GM23338 (cell line): ENCODE measurements at regions not wholly inside any gene's neighbourhood (a gene's known extent, or its start where the extent isn't known, plus 50 kb on each side); places are given as distances from the start of the nearest gene placed in this dataset.

Experiments used
- ATAC-seq: fragments of 200-7000 bp; cut with Tn5 transposase; 3 replicates; pipeline ENCODE4 v1.9.1; 2020
- DNase-seq: peaks from one replicate; pipeline ENCODE4 v3.0.0-alpha.2; 2015; ENCODE audit warnings: low spot score
- H2AFZ ChIP-seq: fragments of 200-600 bp; sonication (generic); 2 replicates; pipeline ENCODE4 v1.8.0; 2016; ENCODE audit warnings: antibody characterized with exemption, mild to moderate bottlenecking, moderate library complexity
- H3F3A ChIP-seq: fragments of 200-600 bp; sonication (generic); replicated peaks from 2 replicates; pipeline ENCODE4 v1.8.0; 2017; ENCODE audit warnings: antibody characterized with exemption, mixed run types, low read depth
- H3K27ac ChIP-seq: fragments of 200-600 bp; sonication (generic); 2 replicates; pipeline ENCODE4 v1.6.1; 2016; ENCODE audit warnings: low read depth
- H3K27me3 ChIP-seq: fragments of 200-600 bp; sonication (generic); 2 replicates; pipeline ENCODE4 v1.8.0; 2016; ENCODE audit warnings: mild to moderate bottlenecking, mixed run types, moderate library complexity; ENCODE audit not compliant: insufficient read depth
- H3K36me3 ChIP-seq: fragments of 200-600 bp; sonication (generic); 2 replicates; pipeline ENCODE4 v1.8.0; 2016; ENCODE audit warnings: mild to moderate bottlenecking; ENCODE audit not compliant: insufficient read depth
- H3K4me1 ChIP-seq: fragments of 200-600 bp; sonication (generic); 2 replicates; pipeline ENCODE4 v1.8.0; 2016; ENCODE audit warnings: mild to moderate bottlenecking, moderate library complexity; ENCODE audit not compliant: insufficient read depth
- H3K4me2 ChIP-seq: fragments of 200-600 bp; sonication (generic); 2 replicates; pipeline ENCODE4 v1.7.1; 2017; ENCODE audit warnings: mixed run types
- H3K4me3 ChIP-seq: fragments of 200-600 bp; sonication (generic); 2 replicates; pipeline ENCODE4 v1.6.1; 2016; ENCODE audit warnings: mixed run types
- H3K79me2 ChIP-seq: fragments of 200-600 bp; sonication (generic); replicated peaks from 2 replicates; pipeline ENCODE4 v1.8.0; 2017; ENCODE audit warnings: mild to moderate bottlenecking; ENCODE audit not compliant: insufficient read depth
- H3K9me2 ChIP-seq: fragments of 200-600 bp; sonication (generic); 2 replicates; pipeline ENCODE4 v1.8.0; 2017; ENCODE audit not compliant: insufficient read depth
- H4K20me1 ChIP-seq: fragments of 200-600 bp; sonication (generic); replicated peaks from 2 replicates; pipeline ENCODE4 v1.8.0; 2017; ENCODE audit warnings: mild to moderate bottlenecking; ENCODE audit not compliant: insufficient read depth
- H3K27ac Mint-ChIP-seq: 2 replicates; pipeline ENCODE4 v1.8.0; 2020; ENCODE audit warnings: inconsistent platforms, mild to moderate bottlenecking, moderate library complexity, mixed read lengths
- H3K27me3 Mint-ChIP-seq: 3 replicates; pipeline ENCODE4 v1.8.0; 2022; ENCODE audit warnings: low read depth, mild to moderate bottlenecking, moderate library complexity, mixed read lengths, inconsistent platforms; ENCODE audit not compliant: insufficient read depth, poor library complexity
- H3K36me3 Mint-ChIP-seq: 3 replicates; pipeline ENCODE4 v1.8.0; 2021; ENCODE audit warnings: low read depth, mild to moderate bottlenecking, inconsistent platforms, moderate library complexity, mixed read lengths
- H3K4me1 Mint-ChIP-seq: 3 replicates; pipeline ENCODE4 v1.8.0; 2020; ENCODE audit warnings: mild to moderate bottlenecking, inconsistent platforms, mixed read lengths
- H3K4me3 Mint-ChIP-seq: 3 replicates; pipeline ENCODE4 v1.8.0; 2021; ENCODE audit warnings: moderate library complexity, mild to moderate bottlenecking, inconsistent platforms, mixed read lengths
- H3K9me3 Mint-ChIP-seq: 3 replicates; pipeline ENCODE4 v1.8.0; 2020; ENCODE audit warnings: moderate library complexity, mild to moderate bottlenecking, inconsistent platforms, mixed read lengths
- CREB1 ChIP-seq: fragments of 250-450 bp; sonication (Bioruptor Pico); IDR thresholded peaks from 2 replicates; pipeline ENCODE4 v1.5.0; 2020; ENCODE audit warnings: low read depth, mild to moderate bottlenecking, moderate library complexity
- ETS1 ChIP-seq: IDR thresholded peaks from 2 replicates; pipeline ENCODE4 v1.6.1; 2016; ENCODE audit warnings: antibody characterized with exemption
- EZH2 ChIP-seq: fragments of 200-600 bp; sonication (generic); IDR thresholded peaks from one replicate; pipeline ENCODE4 v1.8.0; 2017; ENCODE audit warnings: antibody characterized with exemption, mild to moderate bottlenecking, low read depth; ENCODE audit not compliant: unreplicated experiment
- EZH2phosphoT487 ChIP-seq: fragments of 200-600 bp; sonication (generic); IDR thresholded peaks from one replicate; pipeline ENCODE4 v1.8.1; 2018; ENCODE audit warnings: antibody characterized with exemption; ENCODE audit not compliant: unreplicated experiment
- JUNB ChIP-seq: IDR thresholded peaks from one replicate; pipeline ENCODE4 v1.6.1; 2016; ENCODE audit warnings: antibody characterized with exemption; ENCODE audit not compliant: unreplicated experiment
- NANOG ChIP-seq: IDR thresholded peaks from 2 replicates; pipeline ENCODE4 v1.6.1; 2016; ENCODE audit warnings: antibody characterized with exemption, borderline replicate concordance
- POLR2AphosphoS5 ChIP-seq: IDR thresholded peaks from 2 replicates; pipeline ENCODE4 v1.6.1; 2016; ENCODE audit warnings: antibody characterized with exemption, low read depth
- REST ChIP-seq: IDR thresholded peaks from one replicate; pipeline ENCODE4 v1.6.1; 2018; ENCODE audit warnings: antibody characterized with exemption; ENCODE audit not compliant: unreplicated experiment
- STAT1 ChIP-seq: IDR thresholded peaks from one replicate; pipeline ENCODE4 v1.6.1; 2016; ENCODE audit warnings: antibody characterized with exemption; ENCODE audit not compliant: unreplicated experiment
- ZNF114 ChIP-seq: fragments of 250-450 bp; sonication (Bioruptor Pico); IDR thresholded peaks from 2 replicates; pipeline ENCODE4 v1.5.0; 2020; ENCODE audit warnings: mild to moderate bottlenecking, moderate library complexity
- ZNF331 ChIP-seq: fragments of 250-450 bp; sonication (Bioruptor Pico); IDR thresholded peaks from 2 replicates; pipeline ENCODE4 v1.5.0; 2020; ENCODE audit warnings: low read depth, mild to moderate bottlenecking, moderate library complexity
- TF ChIP-seq, protein P1 (sequence below): fragments of 250-450 bp; sonication (Bioruptor Pico); IDR thresholded peaks from 2 replicates; pipeline ENCODE4 v1.5.0; 2020; ENCODE audit warnings: mild to moderate bottlenecking, moderate library complexity
- TF ChIP-seq, protein P2 (sequence below), 2 experiments: fragments of 200-600 bp in 1 of 2; sonication (generic) in 1 of 2; conservative IDR thresholded peaks; 2 replicates each; pipeline versions ENCODE4 v1.5.1 to v1.6.1; 2016 to 2017; ENCODE audit warnings: antibody characterized with exemption in 2 of 2, low read depth in 2 of 2, mild to moderate bottlenecking in 2 of 2, moderate library complexity in 1 of 2

DNA sequence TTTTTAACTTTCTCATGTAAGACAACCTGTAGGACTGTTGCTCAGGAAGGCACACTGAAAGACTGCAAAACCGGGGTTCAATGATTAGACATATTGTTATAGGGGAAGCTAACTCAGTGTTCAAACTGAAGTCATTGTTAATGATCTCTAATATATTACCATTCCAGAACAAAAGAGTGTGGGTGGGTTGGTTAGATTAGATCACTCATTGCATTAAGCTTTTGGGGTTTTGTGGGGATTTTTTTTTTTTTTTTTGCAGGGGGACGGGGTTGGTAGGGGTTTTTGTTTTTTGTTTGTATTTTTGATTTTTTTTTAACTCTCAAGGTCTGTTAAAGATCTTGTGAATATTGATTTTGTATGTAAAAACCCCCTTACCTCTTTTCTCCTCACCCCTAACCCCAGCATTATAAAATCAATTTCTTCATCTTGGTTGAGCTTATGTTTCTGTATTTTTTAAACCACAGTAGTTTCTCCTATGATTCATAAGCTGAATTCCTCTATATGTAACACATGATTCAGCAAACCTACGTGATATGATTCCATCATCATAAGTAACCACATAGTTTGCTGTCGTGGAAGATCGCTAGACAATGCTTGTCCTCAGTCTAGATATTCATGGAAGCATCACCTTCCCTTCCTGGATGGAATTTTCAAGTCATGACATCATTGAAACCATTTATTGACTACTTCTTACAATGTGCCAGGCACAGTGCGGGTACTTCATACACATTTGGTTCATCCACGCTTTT, 544.1 kb upstream of the MDFIC2 start:
- Histone ChIP-seq H3F3A (no peaks in the 10 kb centered on the region), H3K27me3 (no peaks in the 10 kb centered on the region), H3K79me2 (no peaks in the 10 kb centered on the region), H3K4me1 (peaks cover 37% of the 10 kb centered on the region), H3K9me2 (peaks cover 8% of the 10 kb centered on the region), H3K27ac (no peak overlapping the region), H3K36me3 (no peaks in the 10 kb centered on the region), H2AFZ (no peak overlapping the region), H3K4me3 (no peak overlapping the region), H4K20me1 (no peaks in the 10 kb centered on the region), H3K4me2 (no peak overlapping the region)
- ATAC-seq = no peak
- no peaks in the 10 kb centered on the region for H3K27me3 Mint-ChIP-seq
- TF ChIP-seq STAT1 = no peak
- TF ChIP-seq NANOG = no peak
- no peak for TF ChIP-seq ZNF331 (CRISPR knock-in tag)
- no peak for TF ChIP-seq JUNB
- no peak for TF ChIP-seq EZH2
- no peak for TF ChIP-seq REST
- TF ChIP-seq, protein P1, sequence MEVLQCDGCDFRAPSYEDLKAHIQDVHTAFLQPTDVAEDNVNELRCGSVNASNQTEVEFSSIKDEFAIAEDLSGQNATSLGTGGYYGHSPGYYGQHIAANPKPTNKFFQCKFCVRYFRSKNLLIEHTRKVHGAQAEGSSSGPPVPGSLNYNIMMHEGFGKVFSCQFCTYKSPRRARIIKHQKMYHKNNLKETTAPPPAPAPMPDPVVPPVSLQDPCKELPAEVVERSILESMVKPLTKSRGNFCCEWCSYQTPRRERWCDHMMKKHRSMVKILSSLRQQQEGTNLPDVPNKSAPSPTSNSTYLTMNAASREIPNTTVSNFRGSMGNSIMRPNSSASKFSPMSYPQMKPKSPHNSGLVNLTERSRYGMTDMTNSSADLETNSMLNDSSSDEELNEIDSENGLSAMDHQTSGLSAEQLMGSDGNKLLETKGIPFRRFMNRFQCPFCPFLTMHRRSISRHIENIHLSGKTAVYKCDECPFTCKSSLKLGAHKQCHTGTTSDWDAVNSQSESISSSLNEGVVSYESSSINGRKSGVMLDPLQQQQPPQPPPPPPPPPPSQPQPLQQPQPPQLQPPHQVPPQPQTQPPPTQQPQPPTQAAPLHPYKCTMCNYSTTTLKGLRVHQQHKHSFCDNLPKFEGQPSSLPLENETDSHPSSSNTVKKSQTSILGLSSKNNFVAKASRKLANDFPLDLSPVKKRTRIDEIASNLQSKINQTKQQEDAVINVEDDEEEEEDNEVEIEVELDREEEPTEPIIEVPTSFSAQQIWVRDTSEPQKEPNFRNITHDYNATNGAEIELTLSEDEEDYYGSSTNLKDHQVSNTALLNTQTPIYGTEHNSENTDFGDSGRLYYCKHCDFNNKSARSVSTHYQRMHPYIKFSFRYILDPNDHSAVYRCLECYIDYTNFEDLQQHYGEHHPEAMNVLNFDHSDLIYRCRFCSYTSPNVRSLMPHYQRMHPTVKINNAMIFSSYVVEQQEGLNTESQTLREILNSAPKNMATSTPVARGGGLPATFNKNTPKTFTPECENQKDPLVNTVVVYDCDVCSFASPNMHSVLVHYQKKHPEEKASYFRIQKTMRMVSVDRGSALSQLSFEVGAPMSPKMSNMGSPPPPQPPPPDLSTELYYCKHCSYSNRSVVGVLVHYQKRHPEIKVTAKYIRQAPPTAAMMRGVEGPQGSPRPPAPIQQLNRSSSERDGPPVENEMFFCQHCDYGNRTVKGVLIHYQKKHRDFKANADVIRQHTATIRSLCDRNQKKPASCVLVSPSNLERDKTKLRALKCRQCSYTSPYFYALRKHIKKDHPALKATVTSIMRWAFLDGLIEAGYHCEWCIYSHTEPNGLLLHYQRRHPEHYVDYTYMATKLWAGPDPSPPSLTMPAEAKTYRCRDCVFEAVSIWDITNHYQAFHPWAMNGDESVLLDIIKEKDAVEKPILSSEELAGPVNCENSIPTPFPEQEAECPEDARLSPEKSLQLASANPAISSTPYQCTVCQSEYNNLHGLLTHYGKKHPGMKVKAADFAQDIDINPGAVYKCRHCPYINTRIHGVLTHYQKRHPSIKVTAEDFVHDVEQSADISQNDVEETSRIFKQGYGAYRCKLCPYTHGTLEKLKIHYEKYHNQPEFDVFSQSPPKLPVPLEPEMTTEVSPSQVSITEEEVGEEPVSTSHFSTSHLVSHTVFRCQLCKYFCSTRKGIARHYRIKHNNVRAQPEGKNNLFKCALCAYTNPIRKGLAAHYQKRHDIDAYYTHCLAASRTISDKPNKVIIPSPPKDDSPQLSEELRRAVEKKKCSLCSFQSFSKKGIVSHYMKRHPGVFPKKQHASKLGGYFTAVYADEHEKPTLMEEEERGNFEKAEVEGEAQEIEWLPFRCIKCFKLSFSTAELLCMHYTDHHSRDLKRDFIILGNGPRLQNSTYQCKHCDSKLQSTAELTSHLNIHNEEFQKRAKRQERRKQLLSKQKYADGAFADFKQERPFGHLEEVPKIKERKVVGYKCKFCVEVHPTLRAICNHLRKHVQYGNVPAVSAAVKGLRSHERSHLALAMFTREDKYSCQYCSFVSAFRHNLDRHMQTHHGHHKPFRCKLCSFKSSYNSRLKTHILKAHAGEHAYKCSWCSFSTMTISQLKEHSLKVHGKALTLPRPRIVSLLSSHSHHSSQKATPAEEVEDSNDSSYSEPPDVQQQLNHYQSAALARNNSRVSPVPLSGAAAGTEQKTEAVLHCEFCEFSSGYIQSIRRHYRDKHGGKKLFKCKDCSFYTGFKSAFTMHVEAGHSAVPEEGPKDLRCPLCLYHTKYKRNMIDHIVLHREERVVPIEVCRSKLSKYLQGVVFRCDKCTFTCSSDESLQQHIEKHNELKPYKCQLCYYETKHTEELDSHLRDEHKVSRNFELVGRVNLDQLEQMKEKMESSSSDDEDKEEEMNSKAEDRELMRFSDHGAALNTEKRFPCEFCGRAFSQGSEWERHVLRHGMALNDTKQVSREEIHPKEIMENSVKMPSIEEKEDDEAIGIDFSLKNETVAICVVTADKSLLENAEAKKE = no peak
- no peak for TF ChIP-seq POLR2AphosphoS5
- no peak for TF ChIP-seq CREB1 (CRISPR knock-in tag)
- TF ChIP-seq ETS1 = no peak
- no peak for TF ChIP-seq ZNF114 (CRISPR knock-in tag)
- no peak for TF ChIP-seq EZH2phosphoT487
- TF ChIP-seq, protein P2, sequence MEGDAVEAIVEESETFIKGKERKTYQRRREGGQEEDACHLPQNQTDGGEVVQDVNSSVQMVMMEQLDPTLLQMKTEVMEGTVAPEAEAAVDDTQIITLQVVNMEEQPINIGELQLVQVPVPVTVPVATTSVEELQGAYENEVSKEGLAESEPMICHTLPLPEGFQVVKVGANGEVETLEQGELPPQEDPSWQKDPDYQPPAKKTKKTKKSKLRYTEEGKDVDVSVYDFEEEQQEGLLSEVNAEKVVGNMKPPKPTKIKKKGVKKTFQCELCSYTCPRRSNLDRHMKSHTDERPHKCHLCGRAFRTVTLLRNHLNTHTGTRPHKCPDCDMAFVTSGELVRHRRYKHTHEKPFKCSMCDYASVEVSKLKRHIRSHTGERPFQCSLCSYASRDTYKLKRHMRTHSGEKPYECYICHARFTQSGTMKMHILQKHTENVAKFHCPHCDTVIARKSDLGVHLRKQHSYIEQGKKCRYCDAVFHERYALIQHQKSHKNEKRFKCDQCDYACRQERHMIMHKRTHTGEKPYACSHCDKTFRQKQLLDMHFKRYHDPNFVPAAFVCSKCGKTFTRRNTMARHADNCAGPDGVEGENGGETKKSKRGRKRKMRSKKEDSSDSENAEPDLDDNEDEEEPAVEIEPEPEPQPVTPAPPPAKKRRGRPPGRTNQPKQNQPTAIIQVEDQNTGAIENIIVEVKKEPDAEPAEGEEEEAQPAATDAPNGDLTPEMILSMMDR (conservative IDR thresholded peaks at IDR 0.05; ENCODE audit: low read depth in 2 of 2) = no peak
- H3K27ac Mint-ChIP-seq = peak overlapping the region; percentile 5; the same call in 1 of the 2 replicates
- H3K4me3 Mint-ChIP-seq = no peak overlapping the region
- peaks cover 54% of the 10 kb centered on the region for H3K4me1 Mint-ChIP-seq
- peaks cover 12% of the 10 kb centered on the region for H3K9me3 Mint-ChIP-seq
- no peak for DNase-seq
- H3K36me3 Mint-ChIP-seq = peaks cover 10% of the 10 kb centered on the region; the same call in 2 of the 3 replicates
